ENCODE measurements at regions not wholly inside any gene's neighbourhood (a gene's known extent, or its start where the extent isn't known, plus 50 kb on each side); places are given as distances from the start of the nearest gene placed in this dataset.

DNA sequence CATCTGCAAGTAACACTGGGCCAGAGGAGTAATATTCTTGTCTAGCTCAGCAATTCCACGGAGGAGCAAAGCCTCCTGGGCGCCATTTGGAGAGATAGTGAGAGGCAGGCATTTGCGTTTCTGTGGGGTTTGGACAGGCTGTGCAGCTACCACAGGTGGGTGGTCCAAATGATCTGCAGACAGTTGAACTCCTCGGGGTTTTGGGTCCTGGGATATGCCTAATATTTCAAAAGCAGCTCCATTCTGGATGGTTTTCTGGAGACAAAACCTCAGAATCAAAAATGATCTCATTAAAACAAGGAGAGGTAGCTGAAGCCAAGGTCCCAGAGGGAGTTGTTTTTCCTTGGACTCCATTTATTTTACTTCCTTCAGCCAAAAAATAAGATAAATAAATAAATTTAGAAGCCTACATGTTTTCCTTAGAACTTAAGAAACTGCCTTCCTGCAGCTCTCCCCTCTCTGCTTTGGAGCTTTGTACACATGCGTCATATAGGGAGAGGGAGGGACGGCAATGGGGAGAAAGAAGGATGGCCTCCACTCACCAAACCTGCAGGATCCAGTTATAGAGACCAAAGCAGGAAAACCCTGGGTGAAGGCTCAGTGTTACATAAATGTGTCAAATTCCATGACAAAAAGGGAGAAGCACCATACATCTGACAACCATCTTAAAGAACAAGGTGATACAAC is 227.3 kb upstream of the DAAM1 start:
- Histone ChIP-seq H3K27ac (ENCODE audit: low read depth in 1 of 2, low read length in 2 of 2) (no peak overlapping the region), H3K4me3 (ENCODE audit: low read length in 2 of 2) (no peak overlapping the region), H3K4me1 (ENCODE audit: control insufficient read depth in 1 of 2, insufficient read depth in 2 of 2, low read length in 2 of 2) (no peaks in the 10 kb centered on the region), H3K36me3 (ENCODE audit: control insufficient read depth in 1 of 2, insufficient read depth in 2 of 2, low read length in 1 of 2) (no peaks in the 10 kb centered on the region), H3K27me3 (ENCODE audit: control insufficient read depth in 1 of 2, insufficient read depth in 2 of 2, low read length in 1 of 2) (no peaks in the 10 kb centered on the region), H3K9me3 (ENCODE audit: control insufficient read depth, low read length) (no peaks in the 10 kb centered on the region)
- 56 to 60% methylated on average over 6 of the region's 6 CpGs for WGBS, 2 donors
- ATAC-seq (ENCODE audit: low FRiP score) (no peak), DNase-seq (no peak)
- intact Hi-C loops (cut with DNase I) = no loop called here

DNA sequence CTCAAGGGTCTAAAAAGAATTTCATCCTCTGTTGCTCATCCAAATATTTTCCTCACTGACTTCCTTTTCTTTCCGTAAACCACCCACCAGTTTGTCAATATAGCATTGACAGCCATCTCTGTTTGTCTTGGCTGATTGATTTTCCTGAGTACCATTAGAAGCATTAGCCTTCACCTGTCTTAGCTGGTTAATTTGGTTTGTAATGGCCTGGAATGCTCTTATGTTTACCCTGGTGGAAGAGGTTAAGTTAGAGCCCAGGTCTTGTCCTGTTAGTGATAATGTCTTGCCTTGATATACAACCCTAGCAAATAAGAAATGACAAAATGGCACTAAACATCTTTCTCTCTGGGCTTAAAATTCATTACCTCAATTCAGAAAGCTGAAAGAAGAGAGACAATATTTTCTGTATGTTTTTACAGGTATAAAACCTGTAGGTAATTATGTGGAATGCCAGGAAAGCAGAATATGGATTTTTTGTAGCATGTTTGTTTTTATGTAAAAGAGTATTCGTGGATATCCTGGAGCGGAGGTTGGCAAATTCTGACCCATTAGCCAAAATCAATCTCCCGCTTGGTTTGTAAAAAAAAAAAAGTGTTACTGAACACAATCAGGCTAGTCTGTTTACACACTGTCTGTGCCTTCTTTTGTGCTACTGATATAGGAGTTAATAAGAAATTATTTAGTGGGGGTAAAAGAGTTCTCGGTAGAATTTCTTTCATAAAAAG is 224.4 kb upstream of the DAAM1 start:
- 91% methylated on average over 5 of the region's 5 CpGs for WGBS, 2 donors
- intact Hi-C loops (cut with DNase I) = no loop called here
- Histone ChIP-seq H3K27ac (ENCODE audit: low read depth in 1 of 2, low read length in 2 of 2) (no peak overlapping the region), H3K27me3 (ENCODE audit: control insufficient read depth in 1 of 2, insufficient read depth in 2 of 2, low read length in 1 of 2) (no peaks in the 10 kb centered on the region), H3K4me3 (ENCODE audit: low read length in 2 of 2) (no peak overlapping the region), H3K4me1 (ENCODE audit: control insufficient read depth in 1 of 2, insufficient read depth in 2 of 2, low read length in 2 of 2) (no peaks in the 10 kb centered on the region), H3K9me3 (ENCODE audit: control insufficient read depth, low read length) (no peaks in the 10 kb centered on the region), H3K36me3 (ENCODE audit: control insufficient read depth in 1 of 2, insufficient read depth in 2 of 2, low read length in 1 of 2) (no peaks in the 10 kb centered on the region)
- ATAC-seq (ENCODE audit: low FRiP score) (no peak), DNase-seq (no peak)

DNA sequence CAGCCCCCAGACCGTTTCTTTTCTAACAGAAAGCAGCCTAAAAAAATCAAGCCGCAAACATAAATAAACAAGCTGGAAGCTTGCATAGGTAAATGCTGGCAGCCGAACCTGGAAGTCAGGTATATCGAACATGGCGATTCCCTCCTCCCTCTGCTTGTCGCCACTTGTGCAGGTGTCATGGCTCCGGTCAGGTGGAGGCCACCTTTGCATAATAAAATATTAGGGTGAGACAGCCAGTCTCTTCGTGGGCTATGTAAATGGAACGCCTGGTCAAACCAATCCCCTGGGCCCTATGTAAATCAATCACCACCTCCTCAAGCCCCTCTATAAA is 223.9 kb upstream of the DAAM1 start:
- 91 to 94% methylated on average over 9 of the region's 9 CpGs for whole genome bisulfite sequencing, 2 donors
- Histone ChIP-seq H3K27me3 (ENCODE audit: control insufficient read depth in 1 of 2, insufficient read depth in 2 of 2, low read length in 1 of 2) (no peaks in the 10 kb centered on the region), H3K36me3 (ENCODE audit: control insufficient read depth in 1 of 2, insufficient read depth in 2 of 2, low read length in 1 of 2) (no peaks in the 10 kb centered on the region), H3K27ac (ENCODE audit: low read depth in 1 of 2, low read length in 2 of 2) (no peak overlapping the region), H3K9me3 (ENCODE audit: control insufficient read depth, low read length) (no peaks in the 10 kb centered on the region), H3K4me3 (ENCODE audit: low read length in 2 of 2) (no peak overlapping the region), H3K4me1 (ENCODE audit: control insufficient read depth in 1 of 2, insufficient read depth in 2 of 2, low read length in 2 of 2) (no peaks in the 10 kb centered on the region)
- DNase-seq = no peak
- intact Hi-C loops (cut with DNase I) = no loop called here
- no peak for ATAC-seq (ENCODE audit: low FRiP score)

DNA sequence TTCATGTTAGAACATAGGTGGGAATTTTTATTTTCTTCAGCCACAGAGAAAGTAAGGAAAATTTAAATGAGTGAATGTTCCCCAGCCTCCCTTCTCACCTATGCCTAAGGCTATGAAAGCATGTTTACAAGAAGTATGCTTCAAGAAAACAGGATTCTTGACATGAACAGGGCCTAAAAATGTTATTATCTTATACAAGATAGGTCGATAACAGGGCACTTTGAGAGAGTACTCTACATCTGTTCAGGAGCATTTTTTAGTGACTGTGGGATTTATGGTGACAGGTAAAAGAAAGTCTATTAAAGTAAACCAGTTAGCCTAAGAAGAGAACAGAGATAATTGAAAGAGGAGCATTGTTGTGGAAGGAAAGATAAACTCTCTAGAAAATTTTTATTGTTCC is 222.9 kb upstream of the DAAM1 start:
- Histone ChIP-seq H3K4me1 (ENCODE audit: control insufficient read depth in 1 of 2, insufficient read depth in 2 of 2, low read length in 2 of 2) (no peaks in the 10 kb centered on the region), H3K27ac (ENCODE audit: low read depth in 1 of 2, low read length in 2 of 2) (no peak overlapping the region), H3K27me3 (ENCODE audit: control insufficient read depth in 1 of 2, insufficient read depth in 2 of 2, low read length in 1 of 2) (no peaks in the 10 kb centered on the region), H3K4me3 (ENCODE audit: low read length in 2 of 2) (no peak overlapping the region), H3K36me3 (ENCODE audit: control insufficient read depth in 1 of 2, insufficient read depth in 2 of 2, low read length in 1 of 2) (no peaks in the 10 kb centered on the region), H3K9me3 (ENCODE audit: control insufficient read depth, low read length) (no peaks in the 10 kb centered on the region)
- ATAC-seq (ENCODE audit: low FRiP score) = no peak
- DNase-seq = no peak
- intact Hi-C loops (cut with DNase I) = no loop called here
- WGBS, 2 donors = 73% methylated on average over 1 of the region's 1 CpG

DNA sequence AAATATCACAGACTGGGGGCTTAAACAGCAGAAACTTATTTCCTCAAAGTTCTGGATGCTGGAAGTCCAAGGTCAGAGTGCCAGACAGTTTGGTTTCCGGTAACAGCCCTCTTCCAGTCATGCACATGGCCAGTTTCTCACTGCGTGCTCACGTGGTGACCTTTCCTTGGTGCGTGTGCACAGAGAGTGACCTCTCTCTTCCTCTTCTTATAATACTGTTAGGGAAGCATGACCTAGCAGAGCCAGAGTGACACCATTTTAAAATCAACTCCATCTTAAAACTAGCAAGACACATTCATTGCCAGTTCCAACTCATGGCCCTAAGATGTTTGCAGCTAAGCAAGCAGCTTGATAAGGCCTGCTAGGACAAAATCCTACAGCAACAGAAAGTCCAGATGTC is 221.5 kb upstream of the DAAM1 start:
- Histone ChIP-seq H3K4me1 (ENCODE audit: control insufficient read depth in 1 of 2, insufficient read depth in 2 of 2, low read length in 2 of 2) (no peaks in the 10 kb centered on the region), H3K9me3 (ENCODE audit: control insufficient read depth, low read length) (no peaks in the 10 kb centered on the region), H3K36me3 (ENCODE audit: control insufficient read depth in 1 of 2, insufficient read depth in 2 of 2, low read length in 1 of 2) (no peaks in the 10 kb centered on the region), H3K27me3 (ENCODE audit: control insufficient read depth in 1 of 2, insufficient read depth in 2 of 2, low read length in 1 of 2) (no peaks in the 10 kb centered on the region), H3K4me3 (ENCODE audit: low read length in 2 of 2) (no peak overlapping the region), H3K27ac (ENCODE audit: low read depth in 1 of 2, low read length in 2 of 2) (no peak overlapping the region)
- DNase-seq (no peak), ATAC-seq (ENCODE audit: low FRiP score) (no peak)
- intact Hi-C loops (cut with DNase I) = no loop called here
- 85 to 88% methylated on average over 4 of the region's 4 CpGs for WGBS, 2 donors

DNA sequence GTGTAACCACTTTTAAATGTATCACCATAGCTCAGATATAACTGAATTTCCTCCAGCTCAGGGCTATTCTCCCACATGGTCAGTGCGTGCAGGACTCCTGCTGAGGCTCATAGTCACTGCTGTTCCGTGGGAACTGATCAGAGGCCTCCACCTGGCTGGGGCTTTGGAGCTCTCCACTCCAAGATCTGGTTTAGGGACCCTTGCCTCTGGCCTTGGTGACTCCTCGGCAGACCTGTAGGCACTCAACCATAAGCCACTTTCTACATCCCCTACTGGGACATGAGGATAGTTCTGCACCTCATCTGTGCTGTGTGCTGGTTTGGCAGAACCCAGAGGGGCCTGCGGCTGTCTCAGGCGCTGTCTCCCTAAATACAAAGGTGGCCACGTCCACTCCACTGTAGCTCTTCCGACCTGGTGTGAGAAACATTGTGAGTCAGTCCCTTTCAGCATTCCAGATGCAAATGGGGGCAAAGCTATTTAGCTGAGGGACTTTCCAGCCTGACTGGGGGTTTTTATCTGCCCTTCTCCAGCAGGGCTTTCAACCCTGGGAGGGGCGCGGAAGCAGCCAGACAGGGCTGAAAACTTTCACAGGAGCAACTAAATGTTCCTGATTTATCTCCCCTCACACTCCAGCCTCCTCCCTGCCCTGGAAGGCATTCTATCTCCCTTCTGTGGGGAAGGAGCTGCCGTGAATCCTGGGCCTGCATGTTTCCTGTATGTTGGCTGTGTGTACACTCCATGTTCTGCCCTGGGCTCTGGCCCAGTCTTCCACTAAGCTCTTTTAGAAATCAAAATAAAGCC is 218.3 kb upstream of the DAAM1 start:
- 65 to 82% methylated on average over 10 of the region's 10 CpGs for WGBS, 2 donors
- ATAC-seq (ENCODE audit: low FRiP score) = peak; percentile 27

DNA sequence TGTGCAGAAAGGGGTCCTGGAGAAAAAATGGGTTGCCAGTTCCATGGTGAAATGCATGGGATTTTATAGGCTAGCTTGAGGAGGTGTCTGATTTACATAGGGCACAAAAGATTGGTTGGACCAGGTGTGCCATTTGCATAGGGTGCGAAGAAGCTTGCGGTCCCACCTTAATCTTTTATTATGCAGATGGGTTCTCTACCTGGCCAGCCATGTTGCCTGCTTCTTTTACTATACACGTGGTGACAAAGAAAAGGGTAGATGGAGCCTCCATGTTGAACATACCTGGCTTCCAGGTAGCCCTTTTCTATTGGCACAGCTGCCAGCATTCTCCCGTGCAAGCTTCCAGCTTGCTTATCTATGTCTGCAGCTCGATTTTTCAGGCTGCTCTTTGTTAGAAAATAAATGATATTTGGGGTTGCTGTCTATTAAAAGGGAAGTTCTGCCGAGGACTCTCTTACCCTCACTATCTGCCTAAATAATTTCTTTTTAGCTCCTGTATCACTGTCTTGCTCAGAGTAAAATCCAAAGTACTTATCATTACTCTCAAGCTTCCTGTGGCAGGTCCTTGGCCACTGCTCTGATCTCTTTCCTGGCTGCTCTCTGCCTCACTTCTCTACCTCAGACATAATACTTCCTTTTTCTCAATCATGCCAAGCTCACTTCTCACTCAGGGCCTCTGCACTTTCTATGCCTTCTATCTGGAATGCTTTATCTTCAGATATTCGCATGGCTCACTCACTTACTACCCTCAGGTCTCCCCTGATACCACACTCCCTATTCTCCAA is 216.0 kb upstream of the DAAM1 start:
- no peaks in the 10 kb centered on the region for H3K4me1 ChIP-seq (ENCODE audit: control insufficient read depth in 1 of 2, insufficient read depth in 2 of 2, low read length in 2 of 2)
- 73 to 82% methylated on average over 7 of the region's 7 CpGs for WGBS, 2 donors
- DNase-seq (no peak), ATAC-seq (ENCODE audit: low FRiP score) (no peak)
- H3K27me3 ChIP-seq (ENCODE audit: control insufficient read depth in 1 of 2, insufficient read depth in 2 of 2, low read length in 1 of 2) = no peaks in the 10 kb centered on the region
- intact Hi-C loops (cut with DNase I) = no loop called here
- no peaks in the 10 kb centered on the region for H3K36me3 ChIP-seq (ENCODE audit: control insufficient read depth in 1 of 2, insufficient read depth in 2 of 2, low read length in 1 of 2)
- no peak overlapping the region for H3K4me3 ChIP-seq (ENCODE audit: low read length in 2 of 2)
- H3K27ac ChIP-seq (ENCODE audit: low read depth in 1 of 2, low read length in 2 of 2) = no peak overlapping the region
- no peaks in the 10 kb centered on the region for H3K9me3 ChIP-seq (ENCODE audit: control insufficient read depth, low read length)

More for the DNA sequence above, 218.3 kb upstream of the DAAM1 start:
- no peaks in the 10 kb centered on the region for H3K4me1 ChIP-seq (ENCODE audit: control insufficient read depth in 1 of 2, insufficient read depth in 2 of 2, low read length in 2 of 2)
- no peak overlapping the region for H3K4me3 ChIP-seq (ENCODE audit: low read length in 2 of 2)
- H3K27ac ChIP-seq (ENCODE audit: low read depth in 1 of 2, low read length in 2 of 2) = no peak overlapping the region
- H3K27me3 ChIP-seq (ENCODE audit: control insufficient read depth in 1 of 2, insufficient read depth in 2 of 2, low read length in 1 of 2) = no peaks in the 10 kb centered on the region
- intact Hi-C loops (cut with DNase I) = no loop called here
- no peaks in the 10 kb centered on the region for H3K9me3 ChIP-seq (ENCODE audit: control insufficient read depth, low read length)
- DNase-seq = no peak
- H3K36me3 ChIP-seq (ENCODE audit: control insufficient read depth in 1 of 2, insufficient read depth in 2 of 2, low read length in 1 of 2) = no peaks in the 10 kb centered on the region

DNA sequence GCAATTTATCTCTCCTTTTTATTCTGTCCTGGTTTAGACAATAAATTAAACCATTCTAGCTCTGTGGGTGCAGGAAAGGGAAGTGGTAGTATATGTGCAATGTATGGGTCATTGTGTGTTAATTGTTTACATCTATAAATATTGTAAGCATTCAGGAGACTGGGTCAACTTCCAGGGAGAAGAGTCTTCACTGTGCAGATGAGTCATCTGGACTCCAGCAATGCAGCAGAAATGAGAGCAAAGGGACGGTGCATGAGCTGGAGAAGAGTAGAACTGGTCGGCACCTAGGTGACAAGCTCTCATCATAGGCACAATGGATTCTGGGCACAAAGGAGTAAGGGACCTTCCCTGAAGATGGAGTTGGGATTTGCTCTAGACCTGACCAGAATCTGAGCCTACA is 211.1 kb upstream of the DAAM1 start:
- no peaks in the 10 kb centered on the region for H3K4me1 ChIP-seq (ENCODE audit: control insufficient read depth in 1 of 2, insufficient read depth in 2 of 2, low read length in 2 of 2)
- WGBS, 2 donors = 87 to 96% methylated on average over 2 of the region's 2 CpGs
- DNase-seq = no peak
- H3K9me3 ChIP-seq (ENCODE audit: control insufficient read depth, low read length) = no peaks in the 10 kb centered on the region
- no peak overlapping the region for H3K4me3 ChIP-seq (ENCODE audit: low read length in 2 of 2)
- intact Hi-C loops (cut with DNase I) = no loop called here
- no peaks in the 10 kb centered on the region for H3K36me3 ChIP-seq (ENCODE audit: control insufficient read depth in 1 of 2, insufficient read depth in 2 of 2, low read length in 1 of 2)
- no peaks in the 10 kb centered on the region for H3K27me3 ChIP-seq (ENCODE audit: control insufficient read depth in 1 of 2, insufficient read depth in 2 of 2, low read length in 1 of 2)
- no peak overlapping the region for H3K27ac ChIP-seq (ENCODE audit: low read depth in 1 of 2, low read length in 2 of 2)
- no peak for ATAC-seq (ENCODE audit: low FRiP score)
